AG08396 (cell line): ENCODE measurements at regions not wholly inside any gene's neighbourhood (a gene's known extent, or its start where the extent isn't known, plus 50 kb on each side); places are given as distances from the start of the nearest gene placed in this dataset.

ENCODE experiments used
- DNase-seq: peaks from one replicate; pipeline ENCODE4 v3.0.0; 2012; ENCODE audit warnings: low spot score, mixed read lengths

- DNase-seq = no peak
Measured at GRCh38 chr22:27205492-27206373, 548.3 kb downstream of the MIAT start.

GRCh38 chr22:27206374-27207133, 549.2 kb downstream of the MIAT start:
- no peak for DNase-seq

GRCh38 chr22:27207266-27207665, 549.9 kb downstream of the MIAT start:
- DNase-seq = no peak

GRCh38 chr22:27207907-27208306, 550.5 kb downstream of the MIAT start:
- no peak for DNase-seq

GRCh38 chr22:27210111-27210730, 552.8 kb downstream of the MIAT start:
- DNase-seq = no peak

GRCh38 chr22:27212102-27212501, 554.7 kb downstream of the MIAT start:
- DNase-seq = no peak

- peak; percentile 74 for DNase-seq
Measured at GRCh38 chr22:27212617-27213177, 555.3 kb downstream of the MIAT start.

- DNase-seq = no peak
Measured at GRCh38 chr22:27213294-27213693, 555.9 kb downstream of the MIAT start.

GRCh38 chr22:27213766-27214581, 556.6 kb downstream of the MIAT start:
- no peak for DNase-seq

GRCh38 chr22:27214691-27215090, 557.3 kb downstream of the MIAT start:
- DNase-seq = no peak

- no peak for DNase-seq
Measured at GRCh38 chr22:27215871-27216270, 558.5 kb downstream of the MIAT start.

GRCh38 chr22:27216444-27216843, 559.1 kb downstream of the MIAT start:
- no peak for DNase-seq

GRCh38 chr22:27217154-27217553, 559.8 kb downstream of the MIAT start:
- no peak for DNase-seq

GRCh38 chr22:27218012-27218920, 560.9 kb downstream of the MIAT start:
- DNase-seq = no peak

GRCh38 chr22:27219036-27219435, 561.6 kb downstream of the MIAT start:
- no peak for DNase-seq

GRCh38 chr22:27220339-27220738, 563.0 kb downstream of the MIAT start:
- DNase-seq = peak; percentile 37

GRCh38 chr22:27222178-27222577, 564.8 kb downstream of the MIAT start:
- no peak for DNase-seq

- DNase-seq = peak; percentile 52
Measured at GRCh38 chr22:27223317-27224177, 566.2 kb downstream of the MIAT start.
